Endothelial cell of hepatic sinusoid (primary cell): ENCODE measurements at regions not wholly inside any gene's neighbourhood (a gene's known extent, or its start where the extent isn't known, plus 50 kb on each side); places are given as distances from the start of the nearest gene placed in this dataset.

Source experiments
- in situ Hi-C: cut with HindIII; loops from 2 replicates; pipeline ENCODE4 v1.10.0; 2017; ENCODE audit warnings: low sequenced_read_pairs

DNA sequence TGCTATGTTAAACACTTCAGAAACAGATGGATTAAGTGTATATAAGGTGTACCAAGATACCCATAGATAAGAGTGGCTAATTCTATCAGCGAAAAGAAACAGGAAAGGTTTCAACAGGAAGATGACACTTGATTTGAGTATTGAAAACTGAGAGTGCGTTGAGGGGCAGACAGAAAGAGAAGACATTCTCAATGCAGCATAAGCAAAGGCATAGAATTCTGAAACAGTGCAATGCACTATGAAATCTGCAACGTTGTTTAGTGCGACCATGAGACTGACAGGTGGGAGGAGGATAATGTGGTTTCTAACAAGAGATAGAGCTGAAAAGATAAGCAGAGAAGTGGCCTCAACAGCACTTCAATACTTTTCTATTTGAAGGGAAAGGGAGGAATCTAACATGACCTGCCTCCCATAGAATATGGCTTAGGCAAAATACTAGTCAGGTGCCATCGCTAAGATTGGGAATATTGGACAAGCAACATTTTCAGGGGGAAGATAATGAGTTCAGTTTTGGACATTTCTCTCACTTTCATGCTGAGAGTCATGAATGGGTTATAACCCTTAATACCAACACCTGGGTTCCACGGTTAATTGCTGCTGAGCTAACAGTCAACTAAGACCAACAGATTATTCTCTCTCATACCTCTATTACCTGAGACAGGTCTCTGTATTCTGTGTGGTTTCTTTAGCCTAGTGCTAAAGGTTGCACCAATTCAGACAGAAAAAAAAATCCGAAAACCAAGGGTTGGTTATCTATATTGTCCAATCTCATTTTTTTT lies 312.9 kb upstream of the ARID1B start:
- in situ Hi-C loops = no loop called here

DNA sequence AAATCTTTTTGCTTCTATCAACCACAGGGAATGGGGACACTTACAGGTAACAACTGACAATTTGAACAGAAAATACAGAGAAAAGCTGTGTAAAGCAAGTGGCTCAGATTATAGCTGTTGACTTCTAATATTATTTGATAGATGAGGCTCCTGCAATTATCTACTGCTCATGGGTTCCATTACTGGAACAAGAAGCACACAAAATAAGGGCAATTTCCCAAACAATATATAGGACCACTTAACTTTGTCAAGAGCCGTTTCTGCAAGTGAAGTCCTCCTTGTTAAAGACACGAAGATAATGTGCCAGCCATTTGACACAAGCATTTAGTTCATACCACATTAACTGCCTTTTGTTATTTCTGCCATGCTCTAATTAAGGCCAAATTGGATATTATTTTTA lies 315.5 kb upstream of the ARID1B start:
- in situ Hi-C loops = no loop called here

DNA sequence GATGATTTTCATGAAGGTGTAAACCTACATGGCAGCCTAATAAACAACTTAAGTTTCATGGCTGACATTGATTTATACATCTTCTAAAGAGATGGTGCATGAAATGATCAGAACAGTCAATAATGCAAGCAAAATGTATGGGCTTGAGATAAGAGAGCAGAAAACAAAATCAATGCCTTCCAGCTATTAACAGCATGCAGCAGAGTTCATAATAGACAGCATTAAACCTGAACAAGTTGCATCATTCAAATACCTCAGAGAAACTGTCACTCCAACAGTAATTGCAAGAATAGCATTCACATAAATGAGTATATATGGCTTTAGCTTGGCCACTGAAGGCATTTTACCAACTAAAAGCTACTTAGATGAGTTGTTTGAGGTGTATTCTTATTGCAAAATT lies 319.6 kb upstream of the ARID1B start:
- in situ Hi-C loops = no loop called here

DNA sequence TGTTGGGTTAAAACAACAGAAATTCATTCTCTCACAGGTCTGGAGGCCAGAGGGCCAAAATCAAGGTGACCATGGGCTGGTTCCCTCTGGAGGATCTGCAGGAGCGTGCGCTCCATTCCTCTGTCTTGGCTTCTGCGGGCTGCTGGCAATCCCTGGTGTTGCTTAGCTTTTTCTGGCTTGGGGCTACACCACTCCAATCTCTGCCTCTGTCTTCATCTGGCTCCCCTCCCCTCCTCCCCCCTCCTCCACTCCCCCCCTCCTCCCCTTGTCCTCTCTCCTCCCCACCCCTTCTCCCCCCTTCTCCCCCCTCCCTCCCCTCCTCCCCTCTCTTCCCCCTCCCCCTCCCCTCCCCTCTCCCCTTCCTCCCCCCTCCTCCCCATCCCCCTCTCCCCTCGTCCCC lies 321.3 kb upstream of the ARID1B start:
- in situ Hi-C loops = no loop called here

DNA sequence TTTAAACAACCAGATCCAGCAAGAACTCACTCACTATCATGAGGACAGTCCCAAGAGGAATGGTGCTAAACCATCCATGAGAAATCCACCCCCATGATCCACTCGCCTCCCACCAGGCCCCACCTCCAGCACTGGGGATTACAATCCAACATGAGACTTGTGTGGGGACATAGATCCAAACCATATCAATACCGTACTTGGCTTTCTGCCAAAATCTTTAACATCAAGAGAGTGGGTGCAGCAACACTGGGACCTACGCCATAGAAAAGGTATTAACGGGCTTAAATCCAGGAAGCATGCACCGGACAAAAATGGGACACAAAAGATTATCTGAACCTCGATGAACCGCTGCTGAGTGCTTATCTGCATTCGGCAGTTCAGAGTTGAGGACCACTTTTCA lies 322.3 kb upstream of the ARID1B start:
- in situ Hi-C loops = no loop called here

DNA sequence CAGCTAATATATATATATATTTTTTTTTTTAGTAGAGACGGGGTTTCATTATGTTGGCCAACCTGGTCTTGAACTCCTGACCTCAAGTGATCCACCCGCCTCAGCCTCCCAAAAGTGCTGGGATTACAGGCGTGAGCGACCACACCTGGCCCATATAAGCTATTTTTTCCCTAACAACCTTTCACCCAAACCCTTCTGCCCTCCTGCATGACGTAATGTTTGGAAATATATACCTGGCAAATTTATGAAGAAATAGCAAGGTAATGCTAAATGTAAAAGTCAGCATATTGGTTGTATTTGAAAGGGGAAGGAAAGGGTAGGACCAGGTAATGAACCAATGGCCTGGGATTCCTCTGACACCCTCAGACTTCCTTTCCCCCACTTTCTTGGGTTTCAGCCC lies 325.5 kb upstream of the ARID1B start:
- in situ Hi-C loops = no loop called here

DNA sequence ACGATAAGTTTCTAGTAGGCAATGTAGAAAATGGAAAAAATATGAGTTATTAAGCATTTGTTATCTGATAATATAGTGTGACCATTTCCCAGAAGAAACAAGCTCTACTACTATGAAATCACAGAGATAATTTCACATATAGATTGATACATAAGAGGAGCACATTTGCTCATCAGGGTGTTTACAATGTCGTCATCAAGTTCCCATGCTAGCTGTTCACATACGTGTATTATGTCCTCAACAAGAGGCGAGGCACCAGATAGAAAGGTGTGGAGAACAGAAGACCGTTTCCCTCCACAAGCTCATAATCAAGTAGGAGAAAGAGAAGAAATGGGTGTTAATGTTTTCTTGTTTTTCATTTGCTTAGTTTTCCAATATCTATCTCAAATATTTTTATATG lies 326.1 kb upstream of the ARID1B start:
- in situ Hi-C loops = no loop called here

DNA sequence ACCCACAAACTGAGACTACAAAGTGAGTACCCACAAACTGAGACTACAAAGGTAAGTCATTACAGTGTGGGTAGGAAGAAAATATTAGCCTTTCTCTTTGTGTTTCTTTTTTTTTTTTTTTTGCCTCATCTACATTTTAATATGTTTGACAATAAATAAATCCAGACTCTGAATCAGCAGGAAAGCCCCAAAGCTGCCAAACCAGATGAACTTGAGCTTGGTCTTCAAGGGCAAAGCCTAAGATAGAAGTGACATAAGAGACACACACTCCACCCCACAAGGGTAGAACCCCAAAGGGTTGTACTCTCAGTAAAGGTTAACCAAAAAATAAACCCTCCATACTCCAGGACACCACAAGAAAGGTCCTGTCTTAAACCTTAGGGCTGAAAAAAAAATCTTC lies 326.8 kb upstream of the ARID1B start:
- in situ Hi-C loops = no loop called here

DNA sequence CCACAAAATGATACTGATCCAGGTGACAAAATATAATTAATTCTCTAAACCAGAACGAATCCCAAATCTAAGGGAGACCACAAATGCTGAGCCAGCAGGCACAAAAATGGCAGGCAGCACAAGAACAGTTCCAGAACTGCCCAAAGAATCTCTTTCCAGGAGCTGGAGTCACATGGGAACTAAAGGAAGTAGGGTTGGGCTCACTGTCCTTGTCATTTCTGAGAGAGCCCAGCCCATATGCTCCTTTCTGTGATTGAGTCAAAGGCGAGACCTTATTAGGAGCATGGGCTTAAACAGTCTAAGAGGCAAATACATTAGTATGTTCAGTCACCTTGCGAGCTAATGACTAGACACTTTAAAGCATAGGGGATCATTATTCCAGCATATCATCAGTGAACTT lies 327.6 kb upstream of the ARID1B start:
- in situ Hi-C loops = no loop called here

DNA sequence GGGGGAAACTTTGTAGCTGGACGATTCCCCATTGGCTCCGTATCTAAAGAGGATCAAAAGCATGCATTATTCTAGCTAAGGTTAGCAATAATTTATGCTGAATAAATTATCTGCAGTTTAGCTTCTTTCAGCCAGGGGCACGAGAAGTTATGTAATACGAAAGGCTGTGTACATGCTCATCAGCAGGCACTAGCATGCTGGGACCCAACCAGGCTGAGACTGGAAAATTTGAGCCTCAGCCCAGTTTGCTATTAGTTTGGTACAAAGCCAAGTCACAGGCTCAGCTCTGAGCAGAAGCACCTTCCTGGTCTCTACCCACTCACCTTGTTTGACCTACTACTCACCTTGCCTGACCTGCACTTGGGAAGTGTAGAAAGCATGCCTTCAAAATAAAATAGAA lies 328.1 kb upstream of the ARID1B start:
- in situ Hi-C loops = no loop called here

DNA sequence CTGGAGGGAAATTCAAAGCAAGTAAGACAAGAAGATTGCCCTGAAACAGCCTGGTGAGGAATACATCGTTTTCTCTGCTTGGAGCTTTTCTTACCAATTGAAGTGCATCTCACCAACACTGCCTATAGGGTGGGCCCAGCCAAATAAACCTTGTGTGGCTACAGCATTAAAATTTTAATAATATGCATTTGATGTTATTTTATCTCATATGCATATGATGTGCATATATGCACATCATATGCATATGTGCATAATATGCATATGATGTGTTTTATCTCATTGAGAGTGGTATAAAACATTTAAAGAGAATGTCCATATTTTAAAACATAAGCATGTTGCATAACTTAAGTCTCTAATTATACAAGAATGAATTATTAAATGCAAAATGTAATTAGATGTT lies 328.6 kb upstream of the ARID1B start:
- in situ Hi-C loops = no loop called here

DNA sequence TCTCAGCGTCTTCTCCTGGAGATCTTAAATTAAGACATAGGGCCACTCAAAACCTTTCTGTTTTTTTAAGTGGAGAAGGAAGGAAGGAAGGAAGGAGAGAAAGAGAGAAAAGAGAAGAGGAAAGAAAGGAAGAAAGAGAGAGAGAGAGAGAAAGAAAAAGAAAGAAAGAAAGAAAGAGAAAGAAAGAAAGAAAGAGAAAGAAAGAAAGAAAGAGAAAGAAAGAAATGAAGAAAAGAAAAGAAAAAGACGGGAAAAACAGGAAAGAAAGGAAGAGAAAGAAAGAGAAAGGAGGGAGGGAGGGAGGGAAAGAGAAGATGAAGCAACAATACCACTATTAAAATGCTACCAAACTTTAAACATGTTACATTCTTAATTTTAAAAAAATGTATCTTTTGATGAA lies 336.5 kb upstream of the ARID1B start:
- in situ Hi-C loops = no loop called here

DNA sequence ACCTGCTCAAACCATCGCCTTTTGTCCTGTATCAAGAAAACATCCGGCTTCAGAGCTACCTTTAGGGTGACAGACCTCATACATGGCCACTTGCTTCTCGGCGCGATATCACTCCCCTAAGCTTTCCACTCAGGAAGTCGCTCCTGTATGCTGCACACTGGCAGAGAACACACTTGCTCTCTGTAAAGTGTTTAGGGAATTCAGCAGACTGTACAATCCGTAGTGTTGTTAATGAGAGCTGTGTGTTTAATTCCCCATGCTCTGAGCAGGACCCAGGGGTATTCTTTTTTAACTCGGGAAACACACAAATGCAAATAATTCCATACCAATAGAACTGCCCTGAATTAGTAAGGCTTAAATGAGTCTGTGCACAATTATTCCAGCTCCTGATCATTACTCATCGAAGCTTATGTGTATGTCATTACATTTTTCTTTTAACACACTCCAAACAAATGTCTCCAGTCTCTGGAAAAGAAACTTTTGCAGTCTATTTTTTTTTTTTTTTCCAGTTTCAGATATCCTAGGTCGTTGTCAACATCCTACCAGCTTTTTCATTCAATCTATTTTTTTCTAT lies 338.7 kb upstream of the ARID1B start:
- in situ Hi-C loops = loop anchor here (5.0 kb wide), 1 partner anchor 41 kb away; no protein-coding TSS in a partner anchor

DNA sequence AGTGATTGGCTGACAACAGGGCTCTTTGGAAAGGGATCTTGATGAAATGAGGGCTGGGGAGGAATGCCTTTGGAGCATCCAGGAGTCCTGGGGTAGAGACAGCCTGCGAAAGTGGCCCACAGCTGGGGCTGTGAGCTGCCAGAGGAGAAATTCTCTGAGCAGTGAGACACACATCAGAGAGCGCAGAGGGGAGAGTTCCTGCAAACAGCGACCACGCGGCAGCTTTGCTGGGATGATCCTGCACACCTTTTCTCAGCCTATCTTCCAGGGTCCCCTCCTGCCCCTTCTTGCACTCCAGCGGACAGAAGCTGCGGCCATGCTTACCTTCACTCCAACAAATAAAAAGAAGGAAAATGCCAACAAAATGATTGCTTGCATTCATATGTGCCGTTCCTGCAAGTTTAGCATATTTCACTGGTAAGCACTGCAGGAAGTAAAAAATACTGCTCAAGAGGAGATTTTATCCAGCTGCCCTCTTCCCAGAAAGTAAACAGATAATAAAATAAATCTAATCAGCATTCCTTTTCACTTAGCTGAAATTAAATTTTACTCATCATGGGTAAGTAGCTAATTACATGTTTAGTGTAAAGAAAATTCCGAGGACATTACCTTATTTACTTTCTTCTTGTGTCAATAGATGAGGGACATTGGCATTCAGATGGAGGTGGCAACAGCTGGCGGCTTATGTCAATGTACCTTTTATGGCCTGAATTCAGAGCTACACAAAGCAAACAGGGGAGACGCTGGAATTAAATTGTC lies 339.9 kb upstream of the ARID1B start:
- in situ Hi-C loops = loop anchor here (5.0 kb wide), 1 partner anchor 40 kb away; no protein-coding TSS in a partner anchor

DNA sequence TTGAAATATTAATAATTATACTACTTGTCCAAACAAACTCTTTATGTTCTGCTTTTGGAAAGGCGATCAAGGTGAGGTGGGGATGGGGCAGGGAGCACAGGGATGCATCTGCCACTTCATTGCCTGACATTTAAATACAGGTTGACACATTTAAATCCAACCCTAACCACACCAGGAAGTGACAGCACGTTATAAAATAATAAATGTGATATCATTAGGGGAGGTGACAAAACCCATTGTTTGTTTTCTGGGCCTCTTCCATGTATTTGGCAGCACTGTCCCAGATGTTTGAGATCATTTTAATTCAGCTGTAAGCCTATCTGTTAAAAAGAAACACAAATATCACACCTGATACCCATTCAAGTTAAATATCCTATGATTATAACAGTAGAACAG lies 342.4 kb upstream of the ARID1B start:
- in situ Hi-C loops = loop anchor here (5.0 kb wide), 1 partner anchor 37 kb away; no protein-coding TSS in a partner anchor

DNA sequence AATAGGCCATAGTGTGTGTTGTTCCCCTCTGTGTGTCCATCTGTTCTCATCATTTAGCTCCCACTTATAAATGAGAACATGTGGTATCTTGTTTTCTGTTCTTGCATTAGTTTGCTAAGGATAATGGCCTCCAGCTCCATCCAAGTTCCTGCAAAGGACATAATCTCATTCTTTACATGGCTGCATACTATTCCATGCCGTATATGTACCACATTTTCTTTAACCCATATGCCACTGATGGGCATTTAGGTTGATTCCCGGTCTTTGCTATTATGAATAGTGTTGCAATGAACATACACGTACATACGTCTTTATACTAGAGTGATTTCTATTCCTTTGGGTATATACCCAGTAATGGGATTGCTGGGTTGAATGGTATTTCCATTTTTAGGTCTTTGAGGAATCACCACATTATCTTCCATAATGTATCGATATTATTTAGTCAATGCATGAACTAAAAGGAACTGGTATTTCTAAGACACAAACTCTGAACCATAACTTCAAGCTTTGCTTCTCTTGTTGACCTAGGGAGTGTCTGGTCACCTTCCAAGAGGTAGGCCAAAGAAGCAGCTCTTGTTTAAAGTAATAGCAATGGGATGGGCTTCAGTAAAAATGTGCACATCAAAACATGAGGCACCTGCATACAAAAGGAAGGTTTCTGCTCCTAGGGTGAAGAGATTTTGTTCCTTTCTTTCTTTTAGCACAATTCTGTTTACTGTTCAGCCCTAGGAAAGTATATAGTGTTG lies 343.0 kb upstream of the ARID1B start:
- in situ Hi-C loops = no loop called here

DNA sequence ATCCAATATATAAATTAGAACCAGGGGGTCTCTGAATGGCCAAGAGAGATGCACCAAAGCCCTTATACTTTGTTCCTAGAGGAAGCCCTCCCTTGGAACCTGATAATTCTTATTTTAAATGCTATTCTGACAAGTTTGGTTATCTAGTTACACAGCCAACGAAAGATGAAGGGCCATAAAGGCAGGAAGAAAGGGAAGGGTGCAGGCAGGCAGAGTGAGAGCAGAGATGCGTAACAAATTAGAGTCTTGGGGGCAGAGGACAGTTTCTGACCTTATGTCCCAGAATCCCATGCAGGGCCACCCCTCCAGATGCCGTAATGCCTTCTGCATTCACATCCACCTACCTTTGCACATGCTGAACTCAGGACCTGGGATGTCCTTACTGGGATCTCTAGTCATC lies 344.6 kb upstream of the ARID1B start:
- in situ Hi-C loops = no loop called here

DNA sequence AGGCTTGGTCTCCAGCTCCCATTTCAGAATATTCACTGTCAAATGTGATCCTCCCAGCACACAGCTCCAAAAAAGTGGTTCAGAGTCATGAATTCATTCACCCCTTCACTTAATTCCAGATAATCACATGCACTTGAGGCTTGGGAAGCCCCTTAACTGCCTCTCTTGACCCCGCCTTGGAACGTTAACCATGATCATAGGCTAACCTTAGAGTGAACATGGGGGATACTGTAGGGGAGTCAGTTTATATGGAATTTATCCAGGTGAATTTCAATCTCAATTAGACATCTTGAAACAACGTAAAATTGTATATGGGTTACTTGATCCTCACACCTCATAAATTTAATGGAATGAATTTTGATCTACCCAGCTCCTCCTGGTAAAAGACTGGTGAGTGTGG lies 346.8 kb upstream of the ARID1B start:
- in situ Hi-C loops = no loop called here

DNA sequence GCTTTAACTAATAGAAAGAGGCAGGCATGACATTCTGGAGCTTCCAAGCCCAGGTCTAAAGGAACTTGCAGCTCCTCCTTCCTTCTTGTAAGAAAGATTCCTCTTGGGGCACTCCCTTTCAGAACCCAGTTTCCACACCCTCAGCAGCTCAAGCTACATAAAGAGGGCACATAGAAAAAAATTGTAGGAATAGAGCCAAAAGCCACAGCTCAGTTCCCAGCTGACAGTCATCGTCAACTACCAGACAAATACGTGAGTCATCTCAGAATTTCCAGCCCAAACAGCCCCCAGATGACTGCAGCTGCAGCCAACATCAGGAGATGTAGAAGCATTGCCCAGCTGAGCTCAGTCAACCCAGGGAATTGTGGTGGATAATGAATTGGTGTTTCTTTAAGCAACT lies 349.8 kb upstream of the ARID1B start:
- in situ Hi-C loops = no loop called here

DNA sequence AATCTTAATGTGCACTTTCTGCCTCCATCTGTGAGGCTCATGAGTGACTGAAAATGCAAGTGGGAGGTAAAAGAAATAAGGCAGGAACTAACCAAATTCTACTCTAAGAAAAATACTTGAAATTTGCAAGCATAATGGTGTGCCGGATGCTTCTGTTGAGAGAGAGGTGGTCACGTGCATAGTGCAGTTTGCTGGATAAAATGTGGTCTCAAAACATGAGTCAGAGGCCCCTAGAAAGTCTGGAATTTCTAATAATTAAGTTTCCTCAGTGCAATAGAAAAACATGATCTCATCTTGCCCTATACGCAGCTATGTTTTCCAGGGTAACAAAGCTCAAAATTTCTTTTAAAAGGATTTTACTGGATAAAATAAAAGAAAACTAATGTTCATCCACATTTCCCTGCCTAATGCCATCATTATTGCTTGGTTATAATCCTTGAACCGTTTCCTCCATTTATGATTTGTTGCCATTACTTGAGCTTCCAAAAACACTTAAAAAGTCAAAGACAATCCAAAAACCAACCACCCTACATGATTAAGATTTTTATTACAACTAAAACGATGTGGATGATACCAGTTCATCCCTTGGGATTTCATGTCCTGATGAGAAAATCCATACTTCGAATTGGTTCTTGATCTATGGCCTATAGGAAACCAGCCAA lies 351.7 kb upstream of the ARID1B start:
- in situ Hi-C loops = no loop called here

DNA sequence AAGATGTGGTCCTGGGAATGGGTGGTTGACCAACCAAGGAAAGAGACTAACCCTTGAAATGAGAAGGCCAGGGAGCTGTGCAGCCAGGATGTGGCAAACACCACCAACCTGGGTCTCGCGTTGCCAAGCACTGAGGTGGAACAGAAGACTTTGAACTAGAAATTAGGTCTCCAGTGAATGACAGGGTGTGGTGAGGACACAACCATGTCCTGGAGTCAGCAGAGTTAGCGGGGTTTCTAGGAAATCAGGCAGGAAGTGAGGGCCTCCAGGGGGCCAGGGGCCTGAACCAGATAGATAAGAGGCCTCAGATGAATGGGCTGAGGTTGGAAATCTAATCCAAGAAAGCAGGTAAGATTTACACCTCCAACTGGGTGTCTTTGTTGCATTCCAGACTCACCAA lies 353.3 kb upstream of the ARID1B start:
- in situ Hi-C loops = no loop called here
